Astrocyte (in vitro differentiated cells and primary cell): ENCODE measurements at regions not wholly inside any gene's neighbourhood (a gene's known extent, or its start where the extent isn't known, plus 50 kb on each side); places are given as distances from the start of the nearest gene placed in this dataset.

Experiments
- DNase-seq: peaks from one replicate; pipeline ENCODE4 v3.0.0-alpha.2; 2010; ENCODE audit warnings: low read depth
- FAIRE-seq: peaks from 2 replicates; lab custom pipeline; 2011; peaks lifted over from hg19 to GRCh38; lab: Jason Lieb, UNC
- H2AFZ ChIP-seq: 2 replicates; pipeline ENCODE4 v1.6.0; 2012; ENCODE audit warnings: low read depth, low read length, inconsistent platforms
- H3K27ac ChIP-seq: 2 replicates; pipeline ENCODE4 v1.5.1; 2011; ENCODE audit warnings: low read depth, low read length, inconsistent platforms
- H3K27me3 ChIP-seq: 2 replicates; pipeline ENCODE4 v1.6.0; 2011; ENCODE audit warnings: low read length, inconsistent platforms; ENCODE audit not compliant: insufficient read depth
- H3K36me3 ChIP-seq: 2 replicates; pipeline ENCODE4 v1.5.1; 2011; ENCODE audit warnings: low read length, inconsistent platforms; ENCODE audit not compliant: insufficient read depth
- H3K4me1 ChIP-seq: 2 replicates; pipeline ENCODE4 v1.5.1; 2011; ENCODE audit warnings: low read length, inconsistent platforms; ENCODE audit not compliant: insufficient read depth
- H3K4me2 ChIP-seq: 2 replicates; pipeline ENCODE4 v1.6.0; 2012; ENCODE audit warnings: low read length, inconsistent platforms
- H3K4me3 ChIP-seq: 2 replicates; pipeline ENCODE4 v1.5.1; 2011; ENCODE audit warnings: low read depth, mild to moderate bottlenecking, low read length, inconsistent platforms; ENCODE audit not compliant: insufficient read depth
- H3K79me2 ChIP-seq: 2 replicates; pipeline ENCODE4 v1.6.0; 2012; ENCODE audit warnings: mild to moderate bottlenecking, low read length, inconsistent platforms; ENCODE audit not compliant: insufficient read depth
- H3K9ac ChIP-seq: 2 replicates; pipeline ENCODE4 v1.6.0; 2012; ENCODE audit warnings: mild to moderate bottlenecking, low read length, inconsistent platforms
- H3K9me3 ChIP-seq: 2 replicates; pipeline ENCODE4 v1.5.1; 2012; ENCODE audit warnings: low read depth, mild to moderate bottlenecking, low read length, inconsistent platforms; ENCODE audit not compliant: insufficient read depth
- H4K20me1 ChIP-seq: 2 replicates; pipeline ENCODE4 v1.6.0; 2012; ENCODE audit warnings: low read length, inconsistent platforms; ENCODE audit not compliant: insufficient read depth
- H3K27ac Mint-ChIP-seq: one replicate; pipeline ENCODE4 v1.8.0; 2021; ENCODE audit warnings: mild to moderate bottlenecking, mixed read lengths; ENCODE audit not compliant: unreplicated experiment
- H3K27me3 Mint-ChIP-seq: one replicate; pipeline ENCODE4 v1.8.0; 2021; ENCODE audit warnings: low read depth, mixed read lengths; ENCODE audit not compliant: unreplicated experiment
- H3K36me3 Mint-ChIP-seq: one replicate; pipeline ENCODE4 v1.8.0; 2021; ENCODE audit warnings: low read depth, mixed read lengths; ENCODE audit not compliant: unreplicated experiment
- H3K4me1 Mint-ChIP-seq: one replicate; pipeline ENCODE4 v1.8.0; 2021; ENCODE audit warnings: low read depth, mixed read lengths; ENCODE audit not compliant: unreplicated experiment
- H3K4me3 Mint-ChIP-seq: one replicate; pipeline ENCODE4 v1.8.0; 2021; ENCODE audit warnings: mild to moderate bottlenecking, moderate library complexity, mixed read lengths; ENCODE audit not compliant: unreplicated experiment
- H3K9me3 Mint-ChIP-seq: one replicate; pipeline ENCODE4 v1.8.0; 2021; ENCODE audit warnings: mild to moderate bottlenecking, mixed read lengths; ENCODE audit not compliant: unreplicated experiment
- CTCF ChIP-seq: IDR thresholded peaks from 2 replicates; pipeline ENCODE4 v1.5.1; 2011; ENCODE audit warnings: low read depth, mild to moderate bottlenecking, inconsistent platforms, low read length, moderate library complexity; ENCODE audit not compliant: insufficient read depth
- EZH2 ChIP-seq: IDR thresholded peaks from 2 replicates; pipeline ENCODE4 v1.6.1; 2012; ENCODE audit warnings: mild to moderate bottlenecking, low read length, inconsistent platforms; ENCODE audit not compliant: insufficient read depth

DNA sequence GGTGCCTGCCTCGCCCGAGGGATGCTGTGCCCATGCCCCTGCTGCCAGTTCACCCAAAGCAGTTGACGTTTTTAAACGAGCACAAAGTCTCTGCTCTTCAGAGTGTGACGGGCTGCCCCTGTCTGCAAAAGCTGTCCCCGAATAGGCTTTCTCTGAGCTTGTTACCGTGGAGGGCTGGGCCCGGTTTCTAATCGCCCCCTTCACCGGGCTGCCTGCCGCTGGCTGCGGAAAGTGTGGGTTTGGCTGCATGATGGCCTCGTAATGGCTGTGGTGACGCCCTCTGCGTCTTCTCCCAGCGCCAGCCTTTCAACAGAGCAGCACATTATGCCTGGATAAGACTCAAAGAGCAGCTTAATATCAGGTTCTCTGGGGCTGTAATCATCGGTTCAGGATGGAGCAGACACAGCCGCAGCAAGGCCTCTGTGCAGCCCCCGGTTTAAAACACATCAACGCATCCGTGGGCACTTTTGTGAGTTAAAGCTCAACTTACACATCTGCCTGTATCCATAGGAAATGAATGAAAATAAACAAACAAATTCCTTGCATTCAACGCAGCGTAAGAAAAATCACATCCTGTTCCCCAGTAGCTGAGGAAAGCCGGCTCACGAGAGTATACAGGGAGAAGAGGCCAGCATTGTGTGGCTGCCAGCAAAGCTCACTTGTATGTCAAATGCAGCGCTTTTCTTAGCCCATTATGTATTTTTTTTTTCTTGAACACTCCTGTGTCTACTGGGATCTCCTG is 166.4 kb upstream of the SOX1 start:
- Mint-ChIP-seq H3K4me1 (peaks cover 11% of the 10 kb centered on the region), H3K4me3 (no peak overlapping the region), H3K27me3 (peaks cover 40% of the 10 kb centered on the region), H3K9me3 (peaks cover 8% of the 10 kb centered on the region), H3K27ac (no peak overlapping the region), H3K36me3 (no peaks in the 10 kb centered on the region)
- no peaks in the 10 kb centered on the region for H4K20me1 ChIP-seq
- H3K79me2 ChIP-seq = no peaks in the 10 kb centered on the region
- no peak overlapping the region for H3K9ac ChIP-seq
- no peaks in the 10 kb centered on the region for H3K36me3 ChIP-seq
- no peak for FAIRE-seq
- H3K9me3 ChIP-seq = peaks cover 4% of the 10 kb centered on the region
- no peak overlapping the region for H3K4me3 ChIP-seq
- DNase-seq = no peak
- no peaks in the 10 kb centered on the region for H3K27me3 ChIP-seq
- H3K4me1 ChIP-seq = no peaks in the 10 kb centered on the region
- TF ChIP-seq CTCF (no peak), EZH2 (no peak)
- peak overlapping the region; percentile 10 for H2AFZ ChIP-seq
- H3K4me2 ChIP-seq = peak overlapping the region; percentile 44
- no peak overlapping the region for H3K27ac ChIP-seq

GRCh38 chr13:111901267-111901915 is 165.6 kb upstream of the SOX1 start:
- H3K36me3 Mint-ChIP-seq = no peaks in the 10 kb centered on the region
- Histone ChIP-seq H3K9me3 (peaks cover 3% of the 10 kb centered on the region), H3K27ac (no peak overlapping the region), H3K9ac (no peak overlapping the region), H3K79me2 (no peaks in the 10 kb centered on the region), H3K27me3 (no peaks in the 10 kb centered on the region), H3K36me3 (no peaks in the 10 kb centered on the region), H3K4me1 (no peaks in the 10 kb centered on the region), H3K4me3 (no peak overlapping the region), H3K4me2 (no peak overlapping the region), H4K20me1 (no peaks in the 10 kb centered on the region), H2AFZ (no peak overlapping the region)
- peaks cover 11% of the 10 kb centered on the region for H3K4me1 Mint-ChIP-seq
- H3K27me3 Mint-ChIP-seq = peaks cover 36% of the 10 kb centered on the region
- FAIRE-seq (no peak), DNase-seq (no peak)
- no peak for TF ChIP-seq CTCF
- TF ChIP-seq EZH2 = no peak
- no peak overlapping the region for H3K27ac Mint-ChIP-seq
- no peak overlapping the region for H3K4me3 Mint-ChIP-seq
- H3K9me3 Mint-ChIP-seq = peaks cover 6% of the 10 kb centered on the region

DNA sequence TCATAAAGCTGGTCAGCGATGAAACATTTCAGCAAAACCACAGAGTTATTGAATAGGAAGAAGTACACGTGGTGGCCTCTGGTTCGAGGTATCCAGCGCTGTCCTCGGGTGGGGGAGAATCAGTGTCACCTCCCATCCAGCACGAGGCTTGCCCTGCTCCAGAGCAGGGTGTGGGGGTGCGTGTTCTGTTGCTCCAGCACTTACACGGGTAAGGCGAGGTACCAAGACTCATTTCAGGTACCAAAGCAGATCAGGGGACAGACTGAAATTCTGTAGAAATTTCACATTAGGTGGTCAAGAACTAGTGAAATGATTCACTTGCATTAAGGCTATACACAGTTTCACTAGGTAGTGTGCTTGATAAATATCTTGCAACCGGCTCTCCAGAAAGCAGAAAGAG is 164.2 kb upstream of the SOX1 start:
- Mint-ChIP-seq H3K9me3 (peaks cover 5% of the 10 kb centered on the region), H3K4me1 (peaks cover 11% of the 10 kb centered on the region), H3K4me3 (no peak overlapping the region), H3K27ac (no peak overlapping the region), H3K36me3 (no peaks in the 10 kb centered on the region), H3K27me3 (peaks cover 38% of the 10 kb centered on the region)
- peaks cover 3% of the 10 kb centered on the region for H3K9me3 ChIP-seq
- no peak overlapping the region for H3K4me3 ChIP-seq
- no peaks in the 10 kb centered on the region for H3K79me2 ChIP-seq
- H3K4me2 ChIP-seq = no peak overlapping the region
- no peak overlapping the region for H3K9ac ChIP-seq
- DNase-seq (no peak), FAIRE-seq (no peak)
- H3K27me3 ChIP-seq = no peaks in the 10 kb centered on the region
- no peaks in the 10 kb centered on the region for H3K36me3 ChIP-seq
- TF ChIP-seq EZH2 (no peak), CTCF (no peak)
- H3K4me1 ChIP-seq = no peaks in the 10 kb centered on the region
- H4K20me1 ChIP-seq = no peaks in the 10 kb centered on the region
- H2AFZ ChIP-seq = no peak overlapping the region
- no peak overlapping the region for H3K27ac ChIP-seq
